ENCODE measurements at regions not wholly inside any gene's neighbourhood (a gene's known extent, or its start where the extent isn't known, plus 50 kb on each side); places are given as distances from the start of the nearest gene placed in this dataset.

DNA sequence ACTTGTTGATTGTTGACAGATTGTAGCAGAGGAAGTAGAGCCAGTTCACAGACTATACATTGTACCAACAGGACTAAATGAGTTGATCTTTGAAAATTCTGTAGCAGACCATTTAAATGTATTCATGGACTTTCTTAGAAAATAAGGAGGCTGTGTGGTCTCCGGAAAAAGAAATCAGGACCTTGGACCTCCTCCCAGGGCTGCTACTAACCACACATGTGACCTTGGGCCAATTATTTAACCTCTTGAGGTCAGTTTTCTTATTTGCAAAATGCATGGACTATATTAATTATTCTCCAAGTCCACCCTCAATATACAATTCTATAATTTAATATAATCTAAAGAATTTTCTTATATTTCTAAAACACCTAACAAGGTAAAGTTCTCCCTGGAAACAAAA, 492.0 kb upstream of the JAG1 start (continued):
- TF ChIP-seq, protein P1, sequence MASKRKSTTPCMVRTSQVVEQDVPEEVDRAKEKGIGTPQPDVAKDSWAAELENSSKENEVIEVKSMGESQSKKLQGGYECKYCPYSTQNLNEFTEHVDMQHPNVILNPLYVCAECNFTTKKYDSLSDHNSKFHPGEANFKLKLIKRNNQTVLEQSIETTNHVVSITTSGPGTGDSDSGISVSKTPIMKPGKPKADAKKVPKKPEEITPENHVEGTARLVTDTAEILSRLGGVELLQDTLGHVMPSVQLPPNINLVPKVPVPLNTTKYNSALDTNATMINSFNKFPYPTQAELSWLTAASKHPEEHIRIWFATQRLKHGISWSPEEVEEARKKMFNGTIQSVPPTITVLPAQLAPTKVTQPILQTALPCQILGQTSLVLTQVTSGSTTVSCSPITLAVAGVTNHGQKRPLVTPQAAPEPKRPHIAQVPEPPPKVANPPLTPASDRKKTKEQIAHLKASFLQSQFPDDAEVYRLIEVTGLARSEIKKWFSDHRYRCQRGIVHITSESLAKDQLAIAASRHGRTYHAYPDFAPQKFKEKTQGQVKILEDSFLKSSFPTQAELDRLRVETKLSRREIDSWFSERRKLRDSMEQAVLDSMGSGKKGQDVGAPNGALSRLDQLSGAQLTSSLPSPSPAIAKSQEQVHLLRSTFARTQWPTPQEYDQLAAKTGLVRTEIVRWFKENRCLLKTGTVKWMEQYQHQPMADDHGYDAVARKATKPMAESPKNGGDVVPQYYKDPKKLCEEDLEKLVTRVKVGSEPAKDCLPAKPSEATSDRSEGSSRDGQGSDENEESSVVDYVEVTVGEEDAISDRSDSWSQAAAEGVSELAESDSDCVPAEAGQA (IDR thresholded peaks at IDR 0.05; ENCODE audit: low read depth): no peak
- TF ChIP-seq, protein P1 (CRISPR knock-in tag; IDR thresholded peaks at IDR 0.05; ENCODE audit: borderline replicate concordance): no peak
- TF ChIP-seq, protein P2, sequence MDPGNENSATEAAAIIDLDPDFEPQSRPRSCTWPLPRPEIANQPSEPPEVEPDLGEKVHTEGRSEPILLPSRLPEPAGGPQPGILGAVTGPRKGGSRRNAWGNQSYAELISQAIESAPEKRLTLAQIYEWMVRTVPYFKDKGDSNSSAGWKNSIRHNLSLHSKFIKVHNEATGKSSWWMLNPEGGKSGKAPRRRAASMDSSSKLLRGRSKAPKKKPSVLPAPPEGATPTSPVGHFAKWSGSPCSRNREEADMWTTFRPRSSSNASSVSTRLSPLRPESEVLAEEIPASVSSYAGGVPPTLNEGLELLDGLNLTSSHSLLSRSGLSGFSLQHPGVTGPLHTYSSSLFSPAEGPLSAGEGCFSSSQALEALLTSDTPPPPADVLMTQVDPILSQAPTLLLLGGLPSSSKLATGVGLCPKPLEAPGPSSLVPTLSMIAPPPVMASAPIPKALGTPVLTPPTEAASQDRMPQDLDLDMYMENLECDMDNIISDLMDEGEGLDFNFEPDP (CRISPR knock-in tag; conservative IDR thresholded peaks at IDR 0.05): no peak
- TF ChIP-seq ZSCAN29 (CRISPR knock-in tag; conservative IDR thresholded peaks at IDR 0.05) (no peak), SRSF1 (optimal IDR thresholded peaks at IDR 0.05; ENCODE audit: low read depth, low read length) (no peak), ELF4 (CRISPR knock-in tag; IDR thresholded peaks at IDR 0.05; ENCODE audit: borderline replicate concordance) (no peak), HNRNPLL (IDR thresholded peaks at IDR 0.05; ENCODE audit: low read depth, low read length, poor library complexity, severe bottlenecking) (no peak), PAF1 (CRISPR knock-in tag; IDR thresholded peaks at IDR 0.05) (no peak)
- TF ChIP-seq, protein P3, sequence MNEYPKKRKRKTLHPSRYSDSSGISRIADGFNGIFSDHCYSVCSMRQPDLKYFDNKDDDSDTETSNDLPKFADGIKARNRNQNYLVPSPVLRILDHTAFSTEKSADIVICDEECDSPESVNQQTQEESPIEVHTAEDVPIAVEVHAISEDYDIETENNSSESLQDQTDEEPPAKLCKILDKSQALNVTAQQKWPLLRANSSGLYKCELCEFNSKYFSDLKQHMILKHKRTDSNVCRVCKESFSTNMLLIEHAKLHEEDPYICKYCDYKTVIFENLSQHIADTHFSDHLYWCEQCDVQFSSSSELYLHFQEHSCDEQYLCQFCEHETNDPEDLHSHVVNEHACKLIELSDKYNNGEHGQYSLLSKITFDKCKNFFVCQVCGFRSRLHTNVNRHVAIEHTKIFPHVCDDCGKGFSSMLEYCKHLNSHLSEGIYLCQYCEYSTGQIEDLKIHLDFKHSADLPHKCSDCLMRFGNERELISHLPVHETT (CRISPR knock-in tag; conservative IDR thresholded peaks at IDR 0.05): no peak
- TF ChIP-seq, protein P4, sequence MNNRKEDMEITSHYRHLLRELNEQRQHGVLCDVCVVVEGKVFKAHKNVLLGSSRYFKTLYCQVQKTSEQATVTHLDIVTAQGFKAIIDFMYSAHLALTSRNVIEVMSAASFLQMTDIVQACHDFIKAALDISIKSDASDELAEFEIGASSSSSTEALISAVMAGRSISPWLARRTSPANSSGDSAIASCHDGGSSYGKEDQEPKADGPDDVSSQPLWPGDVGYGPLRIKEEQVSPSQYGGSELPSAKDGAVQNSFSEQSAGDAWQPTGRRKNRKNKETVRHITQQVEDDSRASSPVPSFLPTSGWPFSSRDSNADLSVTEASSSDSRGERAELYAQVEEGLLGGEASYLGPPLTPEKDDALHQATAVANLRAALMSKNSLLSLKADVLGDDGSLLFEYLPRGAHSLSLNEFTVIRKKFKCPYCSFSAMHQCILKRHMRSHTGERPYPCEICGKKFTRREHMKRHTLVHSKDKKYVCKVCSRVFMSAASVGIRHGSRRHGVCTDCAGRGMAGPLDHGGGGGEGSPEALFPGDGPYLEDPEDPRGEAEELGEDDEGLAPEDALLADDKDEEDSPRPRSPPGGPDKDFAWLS (CRISPR knock-in tag; IDR thresholded peaks at IDR 0.05; ENCODE audit: borderline replicate concordance): no peak
- TF ChIP-seq, protein P5, sequence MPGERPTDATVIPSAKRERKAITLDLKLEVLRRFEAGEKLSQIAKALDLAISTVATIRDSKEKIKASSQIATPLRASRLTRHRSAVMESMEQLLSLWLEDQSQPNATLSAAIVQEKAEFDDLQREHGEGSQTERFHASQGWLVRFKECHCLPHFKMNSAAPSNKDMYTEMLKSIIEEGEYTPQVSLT (CRISPR knock-in tag; IDR thresholded peaks at IDR 0.05; ENCODE audit: borderline replicate concordance, low read depth): no peak
